Transverse colon (tissue), 4 donors: ENCODE measurements at regions not wholly inside any gene's neighbourhood (a gene's known extent, or its start where the extent isn't known, plus 50 kb on each side); places are given as distances from the start of the nearest gene placed in this dataset.

Experiments
- EP300 ChIP-seq: sonication (generic); formaldehyde crosslinking; IDR thresholded peaks from one replicate; pipeline ENCODE4 v1.6.1; 2017; ENCODE audit warnings: antibody characterized with exemption, low read depth
- POLR2A ChIP-seq: fragments of 450-650 bp; IDR thresholded peaks from one replicate; pipeline ENCODE4 v1.6.1; 2016; ENCODE audit warnings: antibody characterized with exemption, mild to moderate bottlenecking, moderate library complexity
- POLR2AphosphoS5 ChIP-seq, 3 donors: sonication (generic); formaldehyde crosslinking; IDR thresholded peaks; one replicate each; pipeline ENCODE4 v1.6.1; 2016; ENCODE audit warnings: antibody characterized with exemption in 3 of 3
- TF ChIP-seq, protein P1 (sequence below), 5 experiments: fragments of 200-600 bp in 3 of 5; fragments of 450-650 bp in 2 of 5; sonication (generic) in 3 of 5; IDR thresholded peaks; 1 replicate in 2 of 5; 2 replicates in 3 of 5; pipeline ENCODE4 v1.5.1; 2016 to 2017; ENCODE audit warnings: antibody characterized with exemption in 5 of 5, inconsistent platforms in 3 of 5, mild to moderate bottlenecking in 2 of 5, moderate library complexity in 1 of 5

DNA sequence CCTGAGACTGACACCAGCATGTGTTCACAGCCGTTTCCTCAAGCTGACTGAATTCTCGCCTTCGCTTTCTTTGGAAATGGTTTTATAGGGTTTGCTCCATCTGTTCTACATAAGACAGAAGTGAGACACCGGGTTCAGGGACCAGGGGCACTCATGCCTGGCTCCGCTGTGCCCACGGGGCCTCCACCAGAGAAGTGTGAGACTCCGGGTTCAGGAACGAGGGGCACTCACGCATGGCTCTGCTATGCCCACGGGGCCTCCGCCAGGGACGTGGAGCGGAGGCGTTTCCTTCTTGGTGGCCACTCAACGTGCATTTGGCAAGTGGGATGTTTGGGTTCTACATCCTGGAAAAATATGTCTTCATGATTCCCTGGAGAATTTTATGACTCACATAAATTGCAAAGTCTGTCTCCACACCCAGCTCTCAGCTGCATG lies 106.6 kb downstream of the RNASET2 start:
- TF ChIP-seq, protein P1, sequence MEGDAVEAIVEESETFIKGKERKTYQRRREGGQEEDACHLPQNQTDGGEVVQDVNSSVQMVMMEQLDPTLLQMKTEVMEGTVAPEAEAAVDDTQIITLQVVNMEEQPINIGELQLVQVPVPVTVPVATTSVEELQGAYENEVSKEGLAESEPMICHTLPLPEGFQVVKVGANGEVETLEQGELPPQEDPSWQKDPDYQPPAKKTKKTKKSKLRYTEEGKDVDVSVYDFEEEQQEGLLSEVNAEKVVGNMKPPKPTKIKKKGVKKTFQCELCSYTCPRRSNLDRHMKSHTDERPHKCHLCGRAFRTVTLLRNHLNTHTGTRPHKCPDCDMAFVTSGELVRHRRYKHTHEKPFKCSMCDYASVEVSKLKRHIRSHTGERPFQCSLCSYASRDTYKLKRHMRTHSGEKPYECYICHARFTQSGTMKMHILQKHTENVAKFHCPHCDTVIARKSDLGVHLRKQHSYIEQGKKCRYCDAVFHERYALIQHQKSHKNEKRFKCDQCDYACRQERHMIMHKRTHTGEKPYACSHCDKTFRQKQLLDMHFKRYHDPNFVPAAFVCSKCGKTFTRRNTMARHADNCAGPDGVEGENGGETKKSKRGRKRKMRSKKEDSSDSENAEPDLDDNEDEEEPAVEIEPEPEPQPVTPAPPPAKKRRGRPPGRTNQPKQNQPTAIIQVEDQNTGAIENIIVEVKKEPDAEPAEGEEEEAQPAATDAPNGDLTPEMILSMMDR (IDR thresholded peaks at IDR 0.05), result no peak
- TF ChIP-seq POLR2A, result no peak
- TF ChIP-seq EP300, result no peak
- no peak for TF ChIP-seq POLR2AphosphoS5 (IDR thresholded peaks at IDR 0.05)
